ENCODE measurements at regions not wholly inside any gene's neighbourhood (a gene's known extent, or its start where the extent isn't known, plus 50 kb on each side); places are given as distances from the start of the nearest gene placed in this dataset.

GRCh38 chr3:106116733-106117489 is 248.1 kb upstream of the CBLB start:
- Histone ChIP-seq H3K27ac (no peak overlapping the region), H3K36me3 (no peaks in the 10 kb centered on the region), H3K4me1 (no peaks in the 10 kb centered on the region), H3K4me3 (no peak overlapping the region), H3K9me3 (no peaks in the 10 kb centered on the region), H3K27me3 (no peaks in the 10 kb centered on the region)
- ATAC-seq, result no peak
- no peak for TF ChIP-seq CTCF (IDR thresholded peaks at IDR 0.05 in 4 of 5, conservative IDR thresholded peaks at IDR 0.05 in 1 of 5)
- TF ChIP-seq POLR2A (IDR thresholded peaks at IDR 0.05), result no peak
- intact Hi-C loops (cut with DNase I; ENCODE audit: low total_unique reads) (no loop called here), in situ Hi-C loops (cut with MboI; ENCODE audit: low sequenced_read_pairs in 4 of 4) (no loop called here)
- no peak for DNase-seq

- ATAC-seq, result no peak
- DNase-seq, result no peak
- no peaks in the 10 kb centered on the region for H3K36me3 ChIP-seq
- H3K9me3 ChIP-seq, result no peaks in the 10 kb centered on the region
- no peaks in the 10 kb centered on the region for H3K4me1 ChIP-seq
- H3K4me3 ChIP-seq, result no peak overlapping the region
- intact Hi-C loops (cut with DNase I; ENCODE audit: low total_unique reads) (no loop called here), in situ Hi-C loops (cut with MboI; ENCODE audit: low sequenced_read_pairs in 4 of 4) (no loop called here)
- no peak for TF ChIP-seq POLR2A (IDR thresholded peaks at IDR 0.05)
- TF ChIP-seq CTCF (IDR thresholded peaks at IDR 0.05 in 4 of 5, conservative IDR thresholded peaks at IDR 0.05 in 1 of 5), result no peak
- H3K27ac ChIP-seq, result no peak overlapping the region
- no peaks in the 10 kb centered on the region for H3K27me3 ChIP-seq
Observed at GRCh38 chr3:106117490-106117858, 248.7 kb upstream of the CBLB start.

GRCh38 chr3:106119614-106120082 is 250.8 kb upstream of the CBLB start:
- H3K4me1 ChIP-seq, result no peaks in the 10 kb centered on the region
- no peak overlapping the region for H3K4me3 ChIP-seq
- intact Hi-C loops (cut with DNase I; ENCODE audit: low total_unique reads), result no loop called here
- DNase-seq (no peak), ATAC-seq (no peak)
- in situ Hi-C loops (cut with MboI; ENCODE audit: low sequenced_read_pairs in 4 of 4), result no loop called here
- no peak overlapping the region for H3K27ac ChIP-seq
- TF ChIP-seq POLR2A (IDR thresholded peaks at IDR 0.05) (no peak), CTCF (IDR thresholded peaks at IDR 0.05 in 4 of 5, conservative IDR thresholded peaks at IDR 0.05 in 1 of 5) (no peak)
- no peaks in the 10 kb centered on the region for H3K27me3 ChIP-seq
- H3K9me3 ChIP-seq, result no peaks in the 10 kb centered on the region
- H3K36me3 ChIP-seq, result no peaks in the 10 kb centered on the region

GRCh38 chr3:106120356-106120755 is 251.5 kb upstream of the CBLB start:
- TF ChIP-seq POLR2A (IDR thresholded peaks at IDR 0.05), result no peak
- TF ChIP-seq CTCF (IDR thresholded peaks at IDR 0.05 in 4 of 5, conservative IDR thresholded peaks at IDR 0.05 in 1 of 5), result no peak
- Histone ChIP-seq H3K4me1 (no peaks in the 10 kb centered on the region), H3K4me3 (no peak overlapping the region), H3K27me3 (no peaks in the 10 kb centered on the region), H3K9me3 (no peaks in the 10 kb centered on the region), H3K27ac (no peak overlapping the region), H3K36me3 (no peaks in the 10 kb centered on the region)
- DNase-seq (no peak), ATAC-seq (no peak)
- in situ Hi-C loops (cut with MboI; ENCODE audit: low sequenced_read_pairs in 4 of 4), result no loop called here
- intact Hi-C loops (cut with DNase I; ENCODE audit: low total_unique reads), result no loop called here
